ENCODE measurements at regions not wholly inside any gene's neighbourhood (a gene's known extent, or its start where the extent isn't known, plus 50 kb on each side); places are given as distances from the start of the nearest gene placed in this dataset.
"Not testable (repeated sequence)": the region's sequence is repeated elsewhere in the genome, so short reads cannot be mapped to it uniquely, and the experiment has no call there.

GRCh38 chr16:63135069-63135468 lies 1098.8 kb upstream of the CDH8 start:
- H3K36me3 Mint-ChIP-seq: no peaks in the 10 kb centered on the region
- H3K4me3 Mint-ChIP-seq: no peak overlapping the region
- peaks cover 19% of the 10 kb centered on the region for H3K9me3 Mint-ChIP-seq
- H3K27ac Mint-ChIP-seq: no peak overlapping the region
- intact Hi-C loops (cut with micrococcal nuclease): no loop called here
- ChIA-PET POLR2A (no interaction called here), CTCF (no interaction called here)
- no peak for DNase-seq
- H3K27me3 Mint-ChIP-seq: no peaks in the 10 kb centered on the region
- no peaks in the 10 kb centered on the region for H3K4me1 Mint-ChIP-seq (ENCODE audit: low read depth)

- Mint-ChIP-seq H3K9me3 (peaks cover 24% of the 10 kb centered on the region), H3K36me3 (peaks cover 1% of the 10 kb centered on the region), H3K4me1 (ENCODE audit: low read depth) (no peaks in the 10 kb centered on the region), H3K27me3 (no peaks in the 10 kb centered on the region), H3K27ac (no peak overlapping the region), H3K4me3 (no peak overlapping the region)
- POLR2A ChIA-PET: no interaction called here
- DNase-seq: no peak
- CTCF ChIA-PET: no interaction called here
- intact Hi-C loops (cut with micrococcal nuclease): no loop called here
These were observed 1095.3 kb upstream of the CDH8 start for GRCh38 chr16:63131503-63131902.

GRCh38 chr16:63130942-63131341 lies 1094.7 kb upstream of the CDH8 start:
- Mint-ChIP-seq H3K4me1 (ENCODE audit: low read depth) (no peaks in the 10 kb centered on the region), H3K9me3 (peaks cover 24% of the 10 kb centered on the region), H3K36me3 (peaks cover 1% of the 10 kb centered on the region), H3K27me3 (no peaks in the 10 kb centered on the region), H3K27ac (no peak overlapping the region), H3K4me3 (no peak overlapping the region)
- DNase-seq: no peak
- ChIA-PET CTCF (no interaction called here), POLR2A (no interaction called here)
- intact Hi-C loops (cut with micrococcal nuclease): no loop called here

GRCh38 chr16:63129411-63130125 lies 1093.3 kb upstream of the CDH8 start:
- POLR2A ChIA-PET: interaction anchor here (0.6 kb wide), 1 partner anchor 566 kb away, joined by 3 read pairs; no protein-coding TSS in a partner anchor
- H3K4me3 Mint-ChIP-seq: no peak overlapping the region

GRCh38 chr16:63119905-63120304 lies 1083.7 kb upstream of the CDH8 start:
- DNase-seq; H3K4me1 Mint-ChIP-seq (ENCODE audit: low read depth); CTCF ChIA-PET; H3K4me3 Mint-ChIP-seq; H3K27ac Mint-ChIP-seq; POLR2A ChIA-PET; H3K36me3 Mint-ChIP-seq; intact Hi-C loops (cut with micrococcal nuclease); H3K27me3 Mint-ChIP-seq: not testable (repeated sequence)
- H3K9me3 Mint-ChIP-seq: peaks cover 16% of the 10 kb centered on the region

More at GRCh38 chr16:63129411-63130125, 1093.3 kb upstream of the CDH8 start:
- Mint-ChIP-seq H3K36me3 (peaks cover 1% of the 10 kb centered on the region), H3K9me3 (peaks cover 24% of the 10 kb centered on the region), H3K27me3 (no peaks in the 10 kb centered on the region), H3K27ac (no peak overlapping the region), H3K4me1 (ENCODE audit: low read depth) (no peaks in the 10 kb centered on the region)
- no peak for DNase-seq
- CTCF ChIA-PET: no interaction called here
- intact Hi-C loops (cut with micrococcal nuclease): no loop called here

GRCh38 chr16:63100082-63100481 lies 1063.8 kb upstream of the CDH8 start:
- no peak overlapping the region for H3K4me3 Mint-ChIP-seq
- H3K27me3 Mint-ChIP-seq: no peaks in the 10 kb centered on the region
- H3K27ac Mint-ChIP-seq: no peak overlapping the region
- ChIA-PET CTCF (no interaction called here), POLR2A (no interaction called here)
- DNase-seq: no peak
- H3K9me3 Mint-ChIP-seq: peaks cover 27% of the 10 kb centered on the region
- intact Hi-C loops (cut with micrococcal nuclease): no loop called here
- H3K36me3 Mint-ChIP-seq: no peaks in the 10 kb centered on the region
- H3K4me1 Mint-ChIP-seq (ENCODE audit: low read depth): no peaks in the 10 kb centered on the region

- H3K36me3 Mint-ChIP-seq: no peaks in the 10 kb centered on the region
- no peaks in the 10 kb centered on the region for H3K4me1 Mint-ChIP-seq (ENCODE audit: low read depth)
- no peak overlapping the region for H3K27ac Mint-ChIP-seq
- intact Hi-C loops (cut with micrococcal nuclease): no loop called here
- CTCF ChIA-PET: no interaction called here
- H3K27me3 Mint-ChIP-seq: no peaks in the 10 kb centered on the region
- peaks cover 29% of the 10 kb centered on the region for H3K9me3 Mint-ChIP-seq
- no peak for DNase-seq
- H3K4me3 Mint-ChIP-seq: no peak overlapping the region
- POLR2A ChIA-PET: no interaction called here
These were observed 1060.6 kb upstream of the CDH8 start for GRCh38 chr16:63096857-63097256.

GRCh38 chr16:63092736-63093135 lies 1056.5 kb upstream of the CDH8 start:
- no peak for DNase-seq
- ChIA-PET POLR2A (no interaction called here), CTCF (no interaction called here)
- Mint-ChIP-seq H3K27me3 (no peaks in the 10 kb centered on the region), H3K4me3 (no peak overlapping the region), H3K9me3 (peaks cover 34% of the 10 kb centered on the region), H3K4me1 (ENCODE audit: low read depth) (no peaks in the 10 kb centered on the region), H3K36me3 (no peaks in the 10 kb centered on the region), H3K27ac (no peak overlapping the region)
- intact Hi-C loops (cut with micrococcal nuclease): no loop called here

- DNase-seq: no peak
- H3K27ac Mint-ChIP-seq: no peak overlapping the region
- ChIA-PET POLR2A (no interaction called here), CTCF (no interaction called here)
- no peaks in the 10 kb centered on the region for H3K4me1 Mint-ChIP-seq (ENCODE audit: low read depth)
- peaks cover 24% of the 10 kb centered on the region for H3K9me3 Mint-ChIP-seq
- intact Hi-C loops (cut with micrococcal nuclease): no loop called here
- H3K36me3 Mint-ChIP-seq: no peaks in the 10 kb centered on the region
- H3K4me3 Mint-ChIP-seq: no peak overlapping the region
- H3K27me3 Mint-ChIP-seq: no peaks in the 10 kb centered on the region
These were observed 1045.9 kb upstream of the CDH8 start for GRCh38 chr16:63082101-63082500.

- H3K9me3 Mint-ChIP-seq: peaks cover 29% of the 10 kb centered on the region
- H3K27ac Mint-ChIP-seq: no peak overlapping the region
- ChIA-PET POLR2A (no interaction called here), CTCF (no interaction called here)
- no peaks in the 10 kb centered on the region for H3K36me3 Mint-ChIP-seq
- H3K4me3 Mint-ChIP-seq: no peak overlapping the region
- no peaks in the 10 kb centered on the region for H3K27me3 Mint-ChIP-seq
- no peaks in the 10 kb centered on the region for H3K4me1 Mint-ChIP-seq (ENCODE audit: low read depth)
- intact Hi-C loops (cut with micrococcal nuclease): no loop called here
- no peak for DNase-seq
These were observed 1044.5 kb upstream of the CDH8 start for GRCh38 chr16:63080746-63081145.

GRCh38 chr16:63069047-63069446 lies 1032.8 kb upstream of the CDH8 start:
- Mint-ChIP-seq H3K9me3 (peaks cover 33% of the 10 kb centered on the region), H3K4me1 (ENCODE audit: low read depth) (no peaks in the 10 kb centered on the region), H3K4me3 (no peak overlapping the region), H3K27me3 (no peaks in the 10 kb centered on the region), H3K36me3 (no peaks in the 10 kb centered on the region), H3K27ac (no peak overlapping the region)
- DNase-seq: no peak
- ChIA-PET CTCF (no interaction called here), POLR2A (no interaction called here)
- intact Hi-C loops (cut with micrococcal nuclease): no loop called here

- H3K4me1 Mint-ChIP-seq (ENCODE audit: low read depth): no peaks in the 10 kb centered on the region
- CTCF ChIA-PET: no interaction called here
- H3K9me3 Mint-ChIP-seq: peaks cover 35% of the 10 kb centered on the region
- no peak for DNase-seq
- intact Hi-C loops (cut with micrococcal nuclease): no loop called here
- H3K27ac Mint-ChIP-seq: no peak overlapping the region
- no peaks in the 10 kb centered on the region for H3K27me3 Mint-ChIP-seq
- H3K36me3 Mint-ChIP-seq: no peaks in the 10 kb centered on the region
- POLR2A ChIA-PET: no interaction called here
- H3K4me3 Mint-ChIP-seq: no peak overlapping the region
These were observed 1030.9 kb upstream of the CDH8 start for GRCh38 chr16:63067141-63067540.

GRCh38 chr16:63066552-63066951 lies 1030.3 kb upstream of the CDH8 start:
- Mint-ChIP-seq H3K27ac (no peak overlapping the region), H3K36me3 (no peaks in the 10 kb centered on the region), H3K4me3 (no peak overlapping the region), H3K27me3 (no peaks in the 10 kb centered on the region), H3K9me3 (peaks cover 38% of the 10 kb centered on the region), H3K4me1 (ENCODE audit: low read depth) (no peaks in the 10 kb centered on the region)
- ChIA-PET POLR2A (no interaction called here), CTCF (no interaction called here)
- intact Hi-C loops (cut with micrococcal nuclease): no loop called here
- no peak for DNase-seq
